HG03354 (cell line): ENCODE measurements at regions not wholly inside any gene's neighbourhood (a gene's known extent, or its start where the extent isn't known, plus 50 kb on each side); places are given as distances from the start of the nearest gene placed in this dataset.

Source experiments
- ATAC-seq: cut with Tn5 transposase; IDR thresholded peaks from one replicate; pipeline ENCODE4 v1.9.1; 2021; ENCODE audit warnings: mild to moderate bottlenecking; ENCODE audit not compliant: unreplicated experiment, poor library complexity, severe bottlenecking

- ATAC-seq: no peak
Observed at GRCh38 chr10:29805134-29805723, 170.5 kb upstream of the SVIL start.

GRCh38 chr10:29804025-29804852, 169.5 kb upstream of the SVIL start:
- no peak for ATAC-seq

- ATAC-seq: no peak
Observed at GRCh38 chr10:29802171-29802570, 167.4 kb upstream of the SVIL start.

GRCh38 chr10:29798921-29799690, 164.3 kb upstream of the SVIL start:
- ATAC-seq: no peak

GRCh38 chr10:29797616-29798015, 162.8 kb upstream of the SVIL start:
- ATAC-seq: no peak

- no peak for ATAC-seq
Observed at GRCh38 chr10:29795850-29796249, 161.1 kb upstream of the SVIL start.

GRCh38 chr10:29794776-29795611, 160.2 kb upstream of the SVIL start:
- no peak for ATAC-seq

GRCh38 chr10:29791773-29792172, 157.0 kb upstream of the SVIL start:
- ATAC-seq: no peak

GRCh38 chr10:29790207-29790606, 155.4 kb upstream of the SVIL start:
- ATAC-seq: no peak

- no peak for ATAC-seq
Observed at GRCh38 chr10:29788113-29788512, 153.3 kb upstream of the SVIL start.

- no peak for ATAC-seq
Observed at GRCh38 chr10:29785701-29786100, 150.9 kb upstream of the SVIL start.

- ATAC-seq: no peak
Observed at GRCh38 chr10:29784175-29784773, 149.5 kb upstream of the SVIL start.

- ATAC-seq: no peak
Observed at GRCh38 chr10:29783201-29783947, 148.6 kb upstream of the SVIL start.

- no peak for ATAC-seq
Observed at GRCh38 chr10:29780639-29781038, 145.9 kb upstream of the SVIL start.

GRCh38 chr10:29780096-29780495, 145.3 kb upstream of the SVIL start:
- ATAC-seq: no peak

GRCh38 chr10:29776246-29776645, 141.5 kb upstream of the SVIL start:
- ATAC-seq: no peak

GRCh38 chr10:29774475-29774874, 139.7 kb upstream of the SVIL start:
- no peak for ATAC-seq

- no peak for ATAC-seq
Observed at GRCh38 chr10:29773675-29774091, 138.9 kb upstream of the SVIL start.

- no peak for ATAC-seq
Observed at GRCh38 chr10:29772403-29772802, 137.6 kb upstream of the SVIL start.
